GM21737 (cell line): ENCODE measurements at regions not wholly inside any gene's neighbourhood (a gene's known extent, or its start where the extent isn't known, plus 50 kb on each side); places are given as distances from the start of the nearest gene placed in this dataset.

ENCODE experiments used
- ATAC-seq: cut with Tn5 transposase; IDR thresholded peaks from one replicate; pipeline ENCODE4 v1.9.1; 2021; ENCODE audit warnings: mild to moderate bottlenecking, moderate library complexity; ENCODE audit not compliant: unreplicated experiment

- ATAC-seq, result no peak
Measured at GRCh38 chr1:191943684-191944083, 214.6 kb upstream of the RGS18 start.

GRCh38 chr1:191953526-191953925 lies 204.7 kb upstream of the RGS18 start:
- no peak for ATAC-seq

DNA sequence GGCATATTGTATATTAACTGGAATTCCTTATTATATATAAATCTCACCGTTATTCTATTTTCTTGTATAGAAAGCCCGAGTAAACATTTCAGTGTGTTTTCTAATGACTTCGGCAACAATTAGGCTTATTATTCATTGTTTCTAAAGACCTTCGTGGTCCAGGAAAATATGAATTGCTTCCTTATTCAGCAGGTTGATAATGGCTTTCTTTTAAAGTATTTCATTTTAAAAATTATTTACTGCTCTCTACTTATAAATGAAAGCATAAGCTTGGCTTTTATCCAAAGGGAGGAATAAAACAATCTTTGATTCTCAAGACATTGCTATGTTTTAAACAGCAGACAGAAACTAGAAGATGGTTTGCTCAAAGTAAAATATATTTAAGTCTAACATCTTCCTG lies 198.4 kb upstream of the RGS18 start:
- no peak for ATAC-seq

DNA sequence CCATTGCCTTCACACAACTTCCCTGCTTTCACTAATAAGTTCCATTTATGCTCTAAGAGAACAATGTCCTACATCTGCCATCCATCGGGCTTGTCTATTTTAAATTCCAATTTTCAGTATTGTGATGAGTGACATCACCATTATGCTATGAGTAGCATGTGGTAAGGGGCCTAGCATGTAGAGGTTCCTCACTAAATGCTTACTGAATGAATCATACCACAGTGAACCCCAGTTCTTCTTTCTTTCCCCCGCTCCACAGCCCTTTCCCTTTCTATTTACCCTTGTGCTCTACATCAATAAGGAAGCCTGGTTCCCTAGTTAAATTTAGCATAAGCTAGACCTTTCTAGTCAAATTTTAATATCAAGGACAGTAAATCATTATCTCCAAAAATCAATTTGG lies 195.0 kb upstream of the RGS18 start:
- no peak for ATAC-seq

- no peak for ATAC-seq
Measured at GRCh38 chr1:191963781-191964455, 194.3 kb upstream of the RGS18 start.

GRCh38 chr1:191969290-191969689 lies 189.0 kb upstream of the RGS18 start:
- no peak for ATAC-seq

GRCh38 chr1:191970116-191970515 lies 188.1 kb upstream of the RGS18 start:
- no peak for ATAC-seq

DNA sequence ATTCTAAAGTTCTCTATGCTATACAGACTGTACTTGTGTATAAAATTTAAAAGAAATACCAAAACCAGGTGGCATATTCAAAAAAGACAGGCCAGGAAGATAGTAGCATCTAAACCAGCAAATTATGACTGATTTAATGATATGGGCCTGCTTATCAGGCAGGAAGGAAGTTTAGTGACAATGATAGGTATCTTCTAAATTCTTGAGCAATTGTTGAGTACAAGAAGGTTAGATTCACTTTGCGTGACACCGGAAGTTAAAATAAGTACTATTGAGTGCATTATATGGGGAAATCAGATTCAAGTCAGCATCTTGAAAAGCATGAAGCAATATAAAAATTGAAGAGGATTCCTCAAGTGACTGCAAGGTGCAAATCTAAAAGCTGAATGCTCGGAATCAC lies 186.8 kb upstream of the RGS18 start:
- ATAC-seq, result no peak

- no peak for ATAC-seq
Measured at GRCh38 chr1:191974004-191974403, 184.3 kb upstream of the RGS18 start.

DNA sequence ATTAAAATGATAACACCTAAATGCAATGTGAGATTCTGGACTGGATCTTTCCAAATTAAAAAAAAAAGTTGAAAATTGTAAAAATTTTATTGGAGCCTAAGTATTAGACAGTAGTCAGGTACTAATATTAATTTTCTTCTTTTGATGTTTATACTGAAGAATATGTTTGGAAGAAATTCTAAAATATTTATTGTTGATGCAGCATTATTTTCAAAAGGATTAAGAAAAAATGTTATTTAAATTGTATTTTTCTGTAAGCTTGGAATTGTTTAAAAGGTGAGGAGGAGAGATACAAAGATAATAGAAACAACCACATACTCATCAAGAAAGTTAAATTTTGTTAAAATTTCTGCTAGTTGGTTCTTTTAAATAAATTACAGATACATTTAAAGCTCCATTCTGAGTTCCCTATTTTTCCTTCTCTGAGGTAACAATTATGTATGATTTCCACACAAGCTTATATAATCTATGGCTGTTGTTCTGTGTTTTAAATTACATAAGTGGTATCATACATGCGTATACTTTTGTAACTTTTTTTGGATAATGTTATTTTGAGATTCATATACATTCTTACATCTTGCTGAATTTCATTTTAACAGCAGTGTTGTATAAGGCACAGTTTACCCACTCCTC lies 180.3 kb upstream of the RGS18 start:
- ATAC-seq, result no peak

GRCh38 chr1:191984856-191985255 lies 173.4 kb upstream of the RGS18 start:
- ATAC-seq, result no peak

DNA sequence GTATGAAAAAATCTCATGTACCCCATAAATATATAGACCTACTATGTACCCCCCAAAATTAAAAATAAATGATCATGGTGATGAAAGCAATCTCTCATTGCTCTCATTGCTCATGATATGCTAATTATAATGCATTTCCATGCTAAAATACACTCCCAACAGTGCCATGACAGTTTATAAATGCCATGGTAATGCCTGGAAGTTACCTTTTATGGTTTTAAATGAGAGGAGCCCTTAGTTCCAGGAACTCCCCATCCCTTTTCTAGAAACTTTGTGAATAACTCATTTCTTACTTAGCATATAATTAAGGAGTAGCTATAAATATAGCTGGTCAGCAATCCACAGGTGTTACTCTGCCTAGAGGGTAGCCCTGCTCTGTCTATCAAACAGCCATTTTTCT lies 166.1 kb upstream of the RGS18 start:
- no peak for ATAC-seq

- no peak for ATAC-seq
Measured at GRCh38 chr1:191993549-191993948, 164.7 kb upstream of the RGS18 start.

- ATAC-seq, result no peak
Measured at GRCh38 chr1:192002063-192002462, 156.2 kb upstream of the RGS18 start.

- no peak for ATAC-seq
Measured at GRCh38 chr1:192003295-192004077, 154.8 kb upstream of the RGS18 start.

- ATAC-seq, result no peak
Measured at GRCh38 chr1:192005976-192006375, 152.3 kb upstream of the RGS18 start.

DNA sequence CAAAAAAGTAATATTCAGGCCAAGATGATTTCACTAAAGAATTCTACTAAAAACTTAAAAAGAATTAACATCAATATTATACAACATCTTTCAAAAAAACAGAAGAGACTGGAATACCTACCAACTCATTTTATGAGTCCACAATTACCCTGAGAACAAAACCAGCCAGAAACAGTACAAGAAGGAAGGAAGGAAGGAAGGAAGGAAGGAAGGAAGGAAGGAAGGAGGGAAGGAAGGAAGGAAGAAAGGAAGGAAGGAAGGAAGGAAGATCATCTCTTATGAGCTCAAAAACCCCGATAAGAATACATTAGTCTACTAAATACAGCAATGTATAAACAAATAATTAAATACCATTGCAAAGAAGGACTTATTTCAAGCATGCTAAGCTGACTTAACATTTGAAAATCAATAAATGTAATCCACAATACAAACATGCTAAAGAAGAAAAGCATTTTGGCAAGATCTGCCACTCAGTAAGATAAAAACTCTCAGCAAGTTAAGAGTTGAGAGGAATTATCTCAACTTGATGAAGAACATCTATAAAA lies 149.9 kb upstream of the RGS18 start:
- ATAC-seq, result no peak

- no peak for ATAC-seq
Measured at GRCh38 chr1:192010406-192010805, 147.9 kb upstream of the RGS18 start.

- no peak for ATAC-seq
Measured at GRCh38 chr1:192011525-192011924, 146.7 kb upstream of the RGS18 start.

- ATAC-seq, result no peak
Measured at GRCh38 chr1:192022827-192023226, 135.4 kb upstream of the RGS18 start.

DNA sequence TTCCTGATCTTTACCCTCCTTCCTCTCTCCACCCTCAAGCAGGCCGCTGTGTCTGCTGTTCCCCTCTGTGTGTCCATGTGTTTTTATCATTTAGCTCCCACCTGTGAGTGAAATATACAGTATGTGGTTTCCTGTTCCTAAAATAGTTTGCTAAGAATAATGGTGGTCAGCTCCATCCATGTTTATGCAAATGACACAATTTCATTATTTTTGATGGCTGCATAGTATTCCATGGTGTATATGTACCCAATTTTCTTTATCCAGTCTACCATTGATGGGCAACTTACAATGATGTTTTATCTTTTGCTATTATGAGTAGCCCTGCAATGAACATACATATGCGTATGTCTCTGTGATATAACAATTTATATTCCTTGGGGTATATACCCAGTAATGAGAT lies 133.4 kb upstream of the RGS18 start:
- no peak for ATAC-seq

GRCh38 chr1:192038567-192038966 lies 119.7 kb upstream of the RGS18 start:
- no peak for ATAC-seq
